ENCODE measurements at regions not wholly inside any gene's neighbourhood (a gene's known extent, or its start where the extent isn't known, plus 50 kb on each side); places are given as distances from the start of the nearest gene placed in this dataset.

DNA sequence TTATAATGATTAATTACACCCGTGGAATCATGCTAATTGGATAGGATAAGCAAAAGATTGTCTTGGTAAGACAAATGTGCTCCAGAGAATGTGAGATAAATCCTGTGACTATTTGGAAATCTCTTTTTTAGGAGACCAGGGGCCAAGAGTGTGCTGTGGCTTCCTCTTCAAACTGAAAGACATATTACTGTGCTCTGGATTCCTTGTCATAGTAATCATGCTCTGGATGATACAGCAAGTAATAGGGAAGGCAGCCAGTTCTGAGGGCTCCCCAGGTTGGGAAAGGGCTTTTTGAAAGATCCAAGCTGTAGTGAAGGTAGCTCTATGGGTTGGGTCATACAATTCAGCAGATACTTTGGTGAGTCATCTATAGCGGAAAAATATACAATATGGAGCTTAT lies 600.5 kb downstream of the PCDH18 start:
- no peak overlapping the region for H3K27ac ChIP-seq (ENCODE audit: extremely low read depth, low read depth, low read length)
- H3K36me3 ChIP-seq (ENCODE audit: control insufficient read depth in 2 of 2, insufficient read depth in 1 of 2, low read length in 2 of 2): no peaks in the 10 kb centered on the region
- H3K9me3 ChIP-seq (ENCODE audit: control insufficient read depth, insufficient read depth, low read depth, low read length): no peaks in the 10 kb centered on the region
- ChIA-PET POLR2A (no interaction called here), CTCF (no interaction called here)
- H3K4me1 ChIP-seq (ENCODE audit: control insufficient read depth, insufficient read depth, low read length): no peaks in the 10 kb centered on the region
- no peak overlapping the region for H3K4me3 ChIP-seq (ENCODE audit: low read depth, low read length)
- no peak for TF ChIP-seq ZNF626 (tag by site-specific recombination; IDR thresholded peaks at IDR 0.05)
- TF ChIP-seq ZNF362 (tag by site-specific recombination; IDR thresholded peaks at IDR 0.05): no peak
- no peak for TF ChIP-seq ZNF768 (tag by site-specific recombination; IDR thresholded peaks at IDR 0.05)
- no peak for TF ChIP-seq PRDM1 (tag by site-specific recombination; IDR thresholded peaks at IDR 0.05)
- TF ChIP-seq ZNF112 (tag by site-specific recombination; IDR thresholded peaks at IDR 0.05): no peak
- TF ChIP-seq ZNF549 (tag by site-specific recombination; IDR thresholded peaks at IDR 0.05): no peak
- no peak for TF ChIP-seq ZBTB8A (tag by site-specific recombination; IDR thresholded peaks at IDR 0.05)
- TF ChIP-seq ZNF335 (tag by site-specific recombination; conservative IDR thresholded peaks at IDR 0.05): no peak
- TF ChIP-seq ZBTB17 (tag by site-specific recombination; IDR thresholded peaks at IDR 0.05): no peak
- TF ChIP-seq SALL2 (tag by site-specific recombination; IDR thresholded peaks at IDR 0.05; ENCODE audit: borderline replicate concordance): no peak
- TF ChIP-seq EGR2 (tag by site-specific recombination; IDR thresholded peaks at IDR 0.05; ENCODE audit: low read depth): no peak
- TF ChIP-seq ZNF677 (tag by site-specific recombination; IDR thresholded peaks at IDR 0.05): no peak
- TF ChIP-seq ZNF544 (tag by site-specific recombination; IDR thresholded peaks at IDR 0.05): no peak
- no peak for TF ChIP-seq ZNF610 (tag by site-specific recombination; IDR thresholded peaks at IDR 0.05; ENCODE audit: borderline replicate concordance)
- no peak for TF ChIP-seq GLIS2 (tag by site-specific recombination; IDR thresholded peaks at IDR 0.05)

DNA sequence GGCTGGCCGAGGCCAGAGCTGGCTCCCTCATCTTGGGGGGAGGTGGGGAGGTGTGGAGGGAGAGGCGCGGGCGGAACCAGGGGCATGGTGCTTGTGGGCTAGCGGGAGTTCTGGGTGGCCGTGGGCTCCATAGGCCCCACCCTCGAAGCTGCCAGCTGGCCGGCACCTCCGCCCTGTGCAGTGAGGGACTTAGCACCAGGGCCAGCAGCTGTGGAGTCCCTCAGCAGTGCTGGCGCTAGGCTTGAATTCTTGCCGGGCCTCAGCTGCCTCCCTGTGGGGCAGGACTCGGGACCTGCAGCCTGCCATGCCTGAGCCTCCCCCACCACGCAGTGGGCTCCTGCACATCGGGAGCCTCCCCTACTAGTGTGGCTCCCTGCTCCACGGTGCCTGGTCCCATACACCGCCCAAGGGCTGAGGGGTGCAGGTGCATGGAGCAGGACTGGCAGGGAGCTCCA lies 603.3 kb downstream of the PCDH18 start:
- H3K4me3 ChIP-seq (ENCODE audit: low read depth, low read length): no peak overlapping the region
- ChIA-PET CTCF (no interaction called here), POLR2A (no interaction called here)
- H3K36me3 ChIP-seq (ENCODE audit: control insufficient read depth in 2 of 2, insufficient read depth in 1 of 2, low read length in 2 of 2): no peaks in the 10 kb centered on the region
- no peak overlapping the region for H3K27ac ChIP-seq (ENCODE audit: extremely low read depth, low read depth, low read length)
- H3K9me3 ChIP-seq (ENCODE audit: control insufficient read depth, insufficient read depth, low read depth, low read length): no peaks in the 10 kb centered on the region
- H3K4me1 ChIP-seq (ENCODE audit: control insufficient read depth, insufficient read depth, low read length): no peaks in the 10 kb centered on the region
- no peak for TF ChIP-seq ZNF837 (tag by site-specific recombination; IDR thresholded peaks at IDR 0.05)
- no peak for TF ChIP-seq KLF1 (tag by site-specific recombination; IDR thresholded peaks at IDR 0.05)
- no peak for TF ChIP-seq ZNF398 (tag by site-specific recombination; IDR thresholded peaks at IDR 0.05)
- TF ChIP-seq HOXD13 (CRISPR knock-in tag; IDR thresholded peaks at IDR 0.05; ENCODE audit: borderline replicate concordance): no peak
- no peak for TF ChIP-seq ZNF560 (tag by site-specific recombination; IDR thresholded peaks at IDR 0.05; ENCODE audit: borderline replicate concordance)
- TF ChIP-seq ZNF23 (tag by site-specific recombination; IDR thresholded peaks at IDR 0.05; ENCODE audit: borderline replicate concordance): no peak
- TF ChIP-seq, protein P1, sequence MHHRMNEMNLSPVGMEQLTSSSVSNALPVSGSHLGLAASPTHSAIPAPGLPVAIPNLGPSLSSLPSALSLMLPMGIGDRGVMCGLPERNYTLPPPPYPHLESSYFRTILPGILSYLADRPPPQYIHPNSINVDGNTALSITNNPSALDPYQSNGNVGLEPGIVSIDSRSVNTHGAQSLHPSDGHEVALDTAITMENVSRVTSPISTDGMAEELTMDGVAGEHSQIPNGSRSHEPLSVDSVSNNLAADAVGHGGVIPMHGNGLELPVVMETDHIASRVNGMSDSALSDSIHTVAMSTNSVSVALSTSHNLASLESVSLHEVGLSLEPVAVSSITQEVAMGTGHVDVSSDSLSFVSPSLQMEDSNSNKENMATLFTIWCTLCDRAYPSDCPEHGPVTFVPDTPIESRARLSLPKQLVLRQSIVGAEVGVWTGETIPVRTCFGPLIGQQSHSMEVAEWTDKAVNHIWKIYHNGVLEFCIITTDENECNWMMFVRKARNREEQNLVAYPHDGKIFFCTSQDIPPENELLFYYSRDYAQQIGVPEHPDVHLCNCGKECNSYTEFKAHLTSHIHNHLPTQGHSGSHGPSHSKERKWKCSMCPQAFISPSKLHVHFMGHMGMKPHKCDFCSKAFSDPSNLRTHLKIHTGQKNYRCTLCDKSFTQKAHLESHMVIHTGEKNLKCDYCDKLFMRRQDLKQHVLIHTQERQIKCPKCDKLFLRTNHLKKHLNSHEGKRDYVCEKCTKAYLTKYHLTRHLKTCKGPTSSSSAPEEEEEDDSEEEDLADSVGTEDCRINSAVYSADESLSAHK (tag by site-specific recombination; IDR thresholded peaks at IDR 0.05): no peak
- TF ChIP-seq, protein P2, sequence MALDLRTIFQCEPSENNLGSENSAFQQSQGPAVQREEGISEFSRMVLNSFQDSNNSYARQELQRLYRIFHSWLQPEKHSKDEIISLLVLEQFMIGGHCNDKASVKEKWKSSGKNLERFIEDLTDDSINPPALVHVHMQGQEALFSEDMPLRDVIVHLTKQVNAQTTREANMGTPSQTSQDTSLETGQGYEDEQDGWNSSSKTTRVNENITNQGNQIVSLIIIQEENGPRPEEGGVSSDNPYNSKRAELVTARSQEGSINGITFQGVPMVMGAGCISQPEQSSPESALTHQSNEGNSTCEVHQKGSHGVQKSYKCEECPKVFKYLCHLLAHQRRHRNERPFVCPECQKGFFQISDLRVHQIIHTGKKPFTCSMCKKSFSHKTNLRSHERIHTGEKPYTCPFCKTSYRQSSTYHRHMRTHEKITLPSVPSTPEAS (tag by site-specific recombination; IDR thresholded peaks at IDR 0.05): no peak
- TF ChIP-seq ZNF148 (tag by site-specific recombination; IDR thresholded peaks at IDR 0.05; ENCODE audit: borderline replicate concordance): no peak
- TF ChIP-seq ZNF114 (tag by site-specific recombination; IDR thresholded peaks at IDR 0.05): no peak
- no peak for TF ChIP-seq SETDB1 (IDR thresholded peaks at IDR 0.05; ENCODE audit: insufficient read length, low read length)
- no peak for TF ChIP-seq ZEB2 (tag by site-specific recombination; IDR thresholded peaks at IDR 0.05)
- no peak for TF ChIP-seq ZNF558 (tag by site-specific recombination; IDR thresholded peaks at IDR 0.05)
